K562 (cell line): ENCODE measurements at regions not wholly inside any gene's neighbourhood (a gene's known extent, or its start where the extent isn't known, plus 50 kb on each side); places are given as distances from the start of the nearest gene placed in this dataset.

Experiments
- ATAC-seq: fragments of 200-7000 bp; cut with Tn5 transposase; 3 replicates; pipeline ENCODE4 v1.9.1; 2020; ENCODE audit warnings: moderate library complexity
- BruUV-seq: library from RNA; stranded (reverse); fragments of 400-500 nt; replicated peaks from 2 replicates; lab custom pipeline; 2021; lab: Mats Ljungman, UMichigan
- CTCF ChIA-PET: fragments of 300-600 bp; formaldehyde crosslinking; extraction: SDS; loops from one replicate; lab custom pipeline; 2021; ENCODE audit warnings: low intra/inter-chr PET ratio; lab: Yijun Ruan, JAX
- POLR2A ChIA-PET: fragments of 300-600, 350-650 bp; sonication (Branson Sonifier 250); formaldehyde crosslinking; extraction: SDS; loops from one replicate; lab custom pipeline; 2021; ENCODE audit warnings: antibody characterized with exemption, inconsistent platforms; lab: Yijun Ruan, JAX
- DNase-seq, 4 experiments: peaks; one replicate each; pipeline versions ENCODE4 v3.0.0 to v3.0.0-alpha.2; 2011 to 2018; ENCODE audit warnings: low spot score in 3 of 4, mixed read lengths in 3 of 4; ENCODE audit errors: extremely low read depth in 1 of 4
- FAIRE-seq: peaks from 2 replicates; lab custom pipeline; 2011; peaks lifted over from hg19 to GRCh38; lab: Jason Lieb, UNC
- H2AFZ ChIP-seq: 2 replicates; pipeline ENCODE4 v1.6.0; 2011; ENCODE audit warnings: low read depth, low read length, control low read depth, inconsistent platforms
- H3K27ac ChIP-seq: fragments of 200-600 bp; 3 replicates; pipeline ENCODE4 v1.8.0; 2011; ENCODE audit warnings: low read depth, mild to moderate bottlenecking, control low read depth, inconsistent platforms, low read length, moderate library complexity, mixed read lengths; ENCODE audit errors: extremely low read depth
- H3K27me3 ChIP-seq, 2 experiments: fragments of 300-600 bp in 1 of 2; 2 replicates in 1 of 2; 3 replicates in 1 of 2; pipeline versions ENCODE4 v1.6.0 to v1.8.0; 2011; ENCODE audit warnings: inconsistent platforms in 2 of 2, low read length in 2 of 2, mild to moderate bottlenecking in 1 of 2, mixed read lengths in 1 of 2, moderate library complexity in 1 of 2; ENCODE audit not compliant: control insufficient read depth in 2 of 2, insufficient read depth in 2 of 2
- H3K36me3 ChIP-seq: fragments of 300-600 bp; 3 replicates; pipeline ENCODE4 v1.8.0; 2011; ENCODE audit warnings: mild to moderate bottlenecking, low read length, inconsistent platforms; ENCODE audit not compliant: control insufficient read depth, insufficient read depth
- H3K4me1 ChIP-seq, 2 experiments: fragments of 200-600 bp in 1 of 2; replicated peaks in 1 of 2; 2 replicates in 1 of 2; 3 replicates in 1 of 2; pipeline versions ENCODE4 v1.5.1 to v1.8.0; 2011; ENCODE audit warnings: inconsistent platforms in 2 of 2, low read length in 2 of 2, mild to moderate bottlenecking in 1 of 2, mixed read lengths in 1 of 2, moderate library complexity in 1 of 2; ENCODE audit not compliant: control insufficient read depth in 2 of 2, insufficient read depth in 2 of 2
- H3K4me2 ChIP-seq: 2 replicates; pipeline ENCODE4 v1.6.1; 2011; ENCODE audit warnings: low read length, control low read depth, inconsistent platforms, mixed read lengths; ENCODE audit not compliant: insufficient read depth
- H3K4me3 ChIP-seq: fragments of 200-600 bp; sonication (generic), shearing (Covaris generic); 2 replicates; pipeline ENCODE4 v1.5.1; 2016; ENCODE audit warnings: control low read depth, inconsistent platforms
- H3K79me2 ChIP-seq: fragments of 200-600 bp; 3 replicates; pipeline ENCODE4 v1.8.0; 2011; ENCODE audit warnings: low read length, inconsistent platforms; ENCODE audit not compliant: control insufficient read depth, insufficient read depth
- H3K9ac ChIP-seq, 2 experiments: 2 replicates each; pipeline versions ENCODE4 v1.6.0 to v1.6.1; 2011; ENCODE audit warnings: low read depth in 2 of 2, low read length in 2 of 2, control low read depth in 1 of 2, inconsistent platforms in 1 of 2, mild to moderate bottlenecking in 1 of 2, mixed read lengths in 1 of 2; ENCODE audit not compliant: insufficient read depth in 1 of 2
- H3K9me1 ChIP-seq: one replicate; pipeline ENCODE4 v1.6.0; 2011; ENCODE audit warnings: inconsistent platforms, mild to moderate bottlenecking, low read length, moderate library complexity; ENCODE audit not compliant: control insufficient read depth, insufficient read depth
- H3K9me3 ChIP-seq: replicated peaks from 2 replicates; pipeline ENCODE4 v1.5.1; 2011; ENCODE audit warnings: low read depth, low read length, inconsistent platforms; ENCODE audit not compliant: control insufficient read depth, insufficient read depth
- H4K20me1 ChIP-seq: replicated peaks from 2 replicates; pipeline ENCODE4 v1.6.1; 2011; ENCODE audit warnings: low read length, inconsistent platforms, mixed read lengths; ENCODE audit not compliant: control insufficient read depth, insufficient read depth
- CBX2 ChIP-seq: fragments of 200-600 bp; sonication (generic); IDR thresholded peaks from one replicate; pipeline ENCODE4 v1.6.1; 2012; ENCODE audit warnings: mild to moderate bottlenecking, low read length, inconsistent platforms; ENCODE audit not compliant: insufficient read depth, poor library complexity, severe bottlenecking
- CC2D1A ChIP-seq: fragments of 450-650 bp; IDR thresholded peaks from 2 replicates; pipeline ENCODE4 v1.6.1; 2017; ENCODE audit warnings: mild to moderate bottlenecking
- DDX20 ChIP-seq: fragments of 450-650 bp; IDR thresholded peaks from 2 replicates; pipeline ENCODE4 v1.6.1; 2016; ENCODE audit warnings: missing genetic modification characterization, low read depth, mild to moderate bottlenecking, missing compliant biosample characterization, moderate library complexity
- DPF2 ChIP-seq: fragments of 450-650 bp; IDR thresholded peaks from 2 replicates; pipeline ENCODE4 v1.6.1; 2016
- ESRRA ChIP-seq: fragments of 450-650 bp; IDR thresholded peaks from 2 replicates; pipeline ENCODE4 v1.6.1; 2014; ENCODE audit warnings: low read depth, mild to moderate bottlenecking, moderate library complexity, borderline replicate concordance
- GABPA ChIP-seq: fragments of 200-800 bp; sonication (Bioruptor generic); conservative IDR thresholded peaks from 2 replicates; pipeline ENCODE4 v1.6.1; 2016; ENCODE audit warnings: low read depth, missing genetic modification characterization, missing compliant biosample characterization
- GATAD2B ChIP-seq: fragments of 450-650 bp; IDR thresholded peaks from 2 replicates; pipeline ENCODE4 v1.6.1; 2017; ENCODE audit warnings: mild to moderate bottlenecking, borderline replicate concordance
- HBP1 ChIP-seq: fragments of 450-650 bp; formaldehyde crosslinking; IDR thresholded peaks from 2 replicates; pipeline ENCODE4 v1.4.0; 2022; ENCODE audit warnings: missing genetic modification characterization
- KLF10 ChIP-seq: fragments of 250-450 bp; sonication (Bioruptor Pico); IDR thresholded peaks from 2 replicates; pipeline ENCODE4 v1.6.1; 2021; ENCODE audit warnings: matching md5 sums
- NCOA6 ChIP-seq: fragments of 450-650 bp; IDR thresholded peaks from 2 replicates; pipeline ENCODE4 v1.6.1; 2017; ENCODE audit warnings: mild to moderate bottlenecking
- PML ChIP-seq: IDR thresholded peaks from 2 replicates; pipeline ENCODE4 v1.6.1; 2012; ENCODE audit warnings: low read length, inconsistent platforms
- SREBF1 ChIP-seq: fragments of 150-350 bp; IDR thresholded peaks from 2 replicates; pipeline ENCODE4 v1.6.1; 2014; ENCODE audit warnings: antibody characterized with exemption, low read depth, low read length, borderline replicate concordance
- TCF3 ChIP-seq: sonication (generic); formaldehyde crosslinking; IDR thresholded peaks from 2 replicates; pipeline ENCODE4 v1.4.0; 2020; ENCODE audit warnings: mild to moderate bottlenecking, missing genetic modification reagents
- THRAP3 ChIP-seq: fragments of 450-650 bp; IDR thresholded peaks from 2 replicates; pipeline ENCODE4 v1.6.1; 2016; ENCODE audit warnings: mild to moderate bottlenecking, inconsistent platforms, borderline replicate concordance
- ZBED1 ChIP-seq: IDR thresholded peaks from 2 replicates; pipeline ENCODE4 v1.6.1; 2014
- ZNF75A ChIP-seq: fragments of 450-650 bp; formaldehyde crosslinking; IDR thresholded peaks from 2 replicates; pipeline ENCODE4 v1.4.0; 2020; ENCODE audit warnings: mild to moderate bottlenecking
- WGBS: fragments of 100-300 bp; shearing (Covaris generic); methylation state at CpG from one replicate; pipeline ENCODE4 v1.1.6; 2016; ENCODE audit warnings: low coverage, mixed read lengths; ENCODE audit not compliant: insufficient coverage; ENCODE audit errors: missing lambda C conversion rate; 5-methylcytosine and 5-hydroxymethylcytosine counted together
- in situ Hi-C: fragments of 300-500 bp; cut with MboI; formaldehyde crosslinking; loops from 4 replicates; pipeline ENCODE4 v1.15.0; 2018; ENCODE audit warnings: inconsistent platforms, mixed read lengths
- intact Hi-C: fragments of 100-400 bp; cut with micrococcal nuclease; formaldehyde crosslinking; loops from 2 replicates; pipeline ENCODE4 v1.14.2; 2022
- TF ChIP-seq, protein P1 (sequence below): sonication (generic); formaldehyde crosslinking; IDR thresholded peaks from 2 replicates; pipeline ENCODE4 v1.8.0; 2022; ENCODE audit warnings: mild to moderate bottlenecking, missing genetic modification reagents
- TF ChIP-seq, protein P2 (sequence below): fragments of 450-650 bp; IDR thresholded peaks from 2 replicates; pipeline ENCODE4 v1.6.1; 2014; ENCODE audit warnings: low read depth, mild to moderate bottlenecking, moderate library complexity, borderline replicate concordance

DNA sequence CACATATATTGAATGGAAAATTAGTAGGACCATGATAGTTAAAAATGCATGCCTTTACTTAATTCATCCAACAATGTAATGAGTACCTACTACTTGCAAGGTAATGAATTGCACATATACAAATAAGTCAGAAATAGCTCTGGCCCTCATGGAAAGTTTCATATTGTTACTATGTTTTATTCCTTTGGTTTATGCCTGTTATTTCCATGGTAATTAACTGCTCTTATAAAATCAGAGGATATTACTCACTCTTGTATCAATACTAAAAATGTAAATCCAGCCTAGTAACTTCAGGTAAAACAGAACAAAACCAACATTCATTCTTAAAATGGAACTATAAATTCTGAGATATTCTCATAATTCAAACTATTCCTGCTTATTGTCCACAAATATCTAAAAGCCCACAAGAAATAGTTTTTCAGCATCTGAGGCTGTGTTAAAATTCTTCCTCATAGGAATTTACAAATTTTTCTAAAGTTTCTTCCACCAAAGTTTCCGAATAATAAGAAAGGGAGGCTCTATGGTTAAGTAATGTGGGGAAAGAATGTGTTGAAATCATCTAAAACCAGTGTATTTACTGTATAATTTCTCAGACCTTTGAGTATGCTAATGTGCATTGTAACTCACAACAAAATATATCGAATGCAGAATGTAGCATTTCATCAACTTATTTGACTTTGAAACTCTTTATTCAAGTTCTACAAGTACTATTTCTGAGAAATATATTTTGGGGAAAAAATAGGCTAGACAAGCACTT lies 444.2 kb downstream of the PDGFC start:
- no peak for DNase-seq
- no peaks in the 10 kb centered on the region for H3K36me3 ChIP-seq
- FAIRE-seq, result no peak
- no peak for ATAC-seq
- no peaks in the 10 kb centered on the region for H3K9me3 ChIP-seq
- POLR2A ChIA-PET, result no interaction called here
- H2AFZ ChIP-seq, result no peak overlapping the region
- 0% methylated on average over 2 of the region's 2 CpGs for WGBS
- BruUV-seq, result no TSS peak
- H3K4me1 ChIP-seq, result no peaks in the 10 kb centered on the region
- in situ Hi-C loops (no loop called here), intact Hi-C loops (no loop called here)
- no peak overlapping the region for H3K27ac ChIP-seq
- no peak overlapping the region for H3K9ac ChIP-seq
- no peaks in the 10 kb centered on the region for H4K20me1 ChIP-seq
- CTCF ChIA-PET, result no interaction called here
- no peaks in the 10 kb centered on the region for H3K79me2 ChIP-seq
- H3K4me2 ChIP-seq, result no peak overlapping the region
- H3K4me3 ChIP-seq, result no peak overlapping the region
- no peaks in the 10 kb centered on the region for H3K9me1 ChIP-seq
- H3K27me3 ChIP-seq, result no peaks in the 10 kb centered on the region
- TF ChIP-seq PML, result no peak
- no peak for TF ChIP-seq DDX20 (tag)
- TF ChIP-seq NCOA6, result no peak
- TF ChIP-seq DPF2, result no peak
- no peak for TF ChIP-seq CC2D1A
- no peak for TF ChIP-seq CBX2
- TF ChIP-seq SREBF1, result no peak
- TF ChIP-seq THRAP3, result no peak
- TF ChIP-seq TCF3 (CRISPR knock-in tag), result no peak
- TF ChIP-seq GATAD2B, result no peak
- TF ChIP-seq ESRRA, result no peak
- TF ChIP-seq GABPA, result no peak
- TF ChIP-seq HBP1, result no peak
- TF ChIP-seq, protein P1, sequence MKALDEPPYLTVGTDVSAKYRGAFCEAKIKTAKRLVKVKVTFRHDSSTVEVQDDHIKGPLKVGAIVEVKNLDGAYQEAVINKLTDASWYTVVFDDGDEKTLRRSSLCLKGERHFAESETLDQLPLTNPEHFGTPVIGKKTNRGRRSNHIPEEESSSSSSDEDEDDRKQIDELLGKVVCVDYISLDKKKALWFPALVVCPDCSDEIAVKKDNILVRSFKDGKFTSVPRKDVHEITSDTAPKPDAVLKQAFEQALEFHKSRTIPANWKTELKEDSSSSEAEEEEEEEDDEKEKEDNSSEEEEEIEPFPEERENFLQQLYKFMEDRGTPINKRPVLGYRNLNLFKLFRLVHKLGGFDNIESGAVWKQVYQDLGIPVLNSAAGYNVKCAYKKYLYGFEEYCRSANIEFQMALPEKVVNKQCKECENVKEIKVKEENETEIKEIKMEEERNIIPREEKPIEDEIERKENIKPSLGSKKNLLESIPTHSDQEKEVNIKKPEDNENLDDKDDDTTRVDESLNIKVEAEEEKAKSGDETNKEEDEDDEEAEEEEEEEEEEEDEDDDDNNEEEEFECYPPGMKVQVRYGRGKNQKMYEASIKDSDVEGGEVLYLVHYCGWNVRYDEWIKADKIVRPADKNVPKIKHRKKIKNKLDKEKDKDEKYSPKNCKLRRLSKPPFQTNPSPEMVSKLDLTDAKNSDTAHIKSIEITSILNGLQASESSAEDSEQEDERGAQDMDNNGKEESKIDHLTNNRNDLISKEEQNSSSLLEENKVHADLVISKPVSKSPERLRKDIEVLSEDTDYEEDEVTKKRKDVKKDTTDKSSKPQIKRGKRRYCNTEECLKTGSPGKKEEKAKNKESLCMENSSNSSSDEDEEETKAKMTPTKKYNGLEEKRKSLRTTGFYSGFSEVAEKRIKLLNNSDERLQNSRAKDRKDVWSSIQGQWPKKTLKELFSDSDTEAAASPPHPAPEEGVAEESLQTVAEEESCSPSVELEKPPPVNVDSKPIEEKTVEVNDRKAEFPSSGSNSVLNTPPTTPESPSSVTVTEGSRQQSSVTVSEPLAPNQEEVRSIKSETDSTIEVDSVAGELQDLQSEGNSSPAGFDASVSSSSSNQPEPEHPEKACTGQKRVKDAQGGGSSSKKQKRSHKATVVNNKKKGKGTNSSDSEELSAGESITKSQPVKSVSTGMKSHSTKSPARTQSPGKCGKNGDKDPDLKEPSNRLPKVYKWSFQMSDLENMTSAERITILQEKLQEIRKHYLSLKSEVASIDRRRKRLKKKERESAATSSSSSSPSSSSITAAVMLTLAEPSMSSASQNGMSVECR (CRISPR knock-in tag), result no peak
- no peak for TF ChIP-seq ZNF75A
- no peak for TF ChIP-seq ZBED1
- no peak for TF ChIP-seq KLF10
- TF ChIP-seq, protein P2, sequence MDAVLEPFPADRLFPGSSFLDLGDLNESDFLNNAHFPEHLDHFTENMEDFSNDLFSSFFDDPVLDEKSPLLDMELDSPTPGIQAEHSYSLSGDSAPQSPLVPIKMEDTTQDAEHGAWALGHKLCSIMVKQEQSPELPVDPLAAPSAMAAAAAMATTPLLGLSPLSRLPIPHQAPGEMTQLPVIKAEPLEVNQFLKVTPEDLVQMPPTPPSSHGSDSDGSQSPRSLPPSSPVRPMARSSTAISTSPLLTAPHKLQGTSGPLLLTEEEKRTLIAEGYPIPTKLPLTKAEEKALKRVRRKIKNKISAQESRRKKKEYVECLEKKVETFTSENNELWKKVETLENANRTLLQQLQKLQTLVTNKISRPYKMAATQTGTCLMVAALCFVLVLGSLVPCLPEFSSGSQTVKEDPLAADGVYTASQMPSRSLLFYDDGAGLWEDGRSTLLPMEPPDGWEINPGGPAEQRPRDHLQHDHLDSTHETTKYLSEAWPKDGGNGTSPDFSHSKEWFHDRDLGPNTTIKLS, result no peak
